ENCODE measurements at regions not wholly inside any gene's neighbourhood (a gene's known extent, or its start where the extent isn't known, plus 50 kb on each side); places are given as distances from the start of the nearest gene placed in this dataset.

- CTCF ChIA-PET: no interaction called here
- intact Hi-C loops (cut with micrococcal nuclease): no loop called here
- Mint-ChIP-seq H3K27me3 (no peaks in the 10 kb centered on the region), H3K9me3 (peaks cover 5% of the 10 kb centered on the region), H3K4me1 (no peaks in the 10 kb centered on the region), H3K4me3 (no peak overlapping the region), H3K27ac (no peak overlapping the region), H3K36me3 (ENCODE audit: low read depth) (no peaks in the 10 kb centered on the region)
- POLR2A ChIA-PET: no interaction called here
- TF ChIP-seq CTCF (IDR thresholded peaks at IDR 0.05): no peak
- ATAC-seq (ENCODE audit: low read depth) (no peak), DNase-seq (no peak)
Observed at GRCh38 chr18:66792466-66792865, 188.6 kb upstream of the CDH19 start.

DNA sequence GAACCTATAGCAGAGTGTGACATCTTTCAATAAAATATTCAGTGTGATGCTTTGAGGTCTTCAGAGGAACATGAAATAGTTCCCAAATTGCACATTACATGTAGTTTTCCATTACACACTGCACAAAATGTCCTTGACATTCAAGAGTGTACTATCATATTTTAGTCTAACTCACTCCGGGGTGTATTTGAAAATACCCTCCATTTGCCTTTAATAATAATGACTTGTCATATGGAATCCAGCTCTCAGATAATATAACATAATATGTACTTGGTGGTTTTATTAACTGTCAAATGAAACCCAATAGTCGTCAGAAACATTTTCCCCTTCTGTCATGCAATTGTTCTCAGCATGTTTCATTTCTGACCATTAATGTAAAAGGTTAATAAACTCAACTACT lies 176.7 kb upstream of the CDH19 start:
- no peak for TF ChIP-seq CTCF (IDR thresholded peaks at IDR 0.05)
- H3K9me3 Mint-ChIP-seq: no peaks in the 10 kb centered on the region
- H3K36me3 Mint-ChIP-seq (ENCODE audit: low read depth): no peaks in the 10 kb centered on the region
- ATAC-seq (ENCODE audit: low read depth) (no peak), DNase-seq (no peak)
- no peak overlapping the region for H3K4me3 Mint-ChIP-seq
- no peak overlapping the region for H3K27ac Mint-ChIP-seq
- intact Hi-C loops (cut with micrococcal nuclease): no loop called here
- H3K27me3 Mint-ChIP-seq: no peaks in the 10 kb centered on the region
- ChIA-PET CTCF (no interaction called here), POLR2A (no interaction called here)
- H3K4me1 Mint-ChIP-seq: no peaks in the 10 kb centered on the region

DNA sequence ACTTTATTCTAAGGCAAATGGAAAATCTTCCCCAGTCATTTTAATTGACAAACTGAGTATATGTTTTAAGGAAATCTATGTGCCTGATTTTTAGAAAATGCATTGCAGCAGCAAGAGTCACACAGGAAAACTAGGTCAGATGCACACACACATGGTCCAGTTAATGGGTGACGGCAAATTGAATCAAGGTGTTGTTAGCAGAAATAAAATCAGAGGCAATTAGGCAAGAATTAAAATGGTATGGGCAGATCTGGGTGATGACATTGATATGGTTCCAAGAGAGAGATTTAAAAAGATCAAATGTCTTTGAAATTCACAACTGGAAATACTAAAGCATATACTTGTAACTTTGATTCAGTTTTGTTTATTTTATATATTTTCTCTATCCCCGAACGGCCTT lies 174.2 kb upstream of the CDH19 start:
- Mint-ChIP-seq H3K27ac (no peak overlapping the region), H3K9me3 (no peaks in the 10 kb centered on the region), H3K27me3 (no peaks in the 10 kb centered on the region), H3K4me3 (no peak overlapping the region), H3K4me1 (no peaks in the 10 kb centered on the region), H3K36me3 (ENCODE audit: low read depth) (no peaks in the 10 kb centered on the region)
- TF ChIP-seq CTCF (IDR thresholded peaks at IDR 0.05): no peak
- no peak for DNase-seq
- ATAC-seq (ENCODE audit: low read depth): no peak
- ChIA-PET CTCF (no interaction called here), POLR2A (no interaction called here)
- intact Hi-C loops (cut with micrococcal nuclease): no loop called here

- H3K27ac Mint-ChIP-seq: no peak overlapping the region
- no peak for TF ChIP-seq CTCF (IDR thresholded peaks at IDR 0.05)
- H3K4me1 Mint-ChIP-seq: no peaks in the 10 kb centered on the region
- DNase-seq (no peak), ATAC-seq (ENCODE audit: low read depth) (no peak)
- no peak overlapping the region for H3K4me3 Mint-ChIP-seq
- ChIA-PET CTCF (no interaction called here), POLR2A (no interaction called here)
- H3K27me3 Mint-ChIP-seq: no peaks in the 10 kb centered on the region
- no peaks in the 10 kb centered on the region for H3K36me3 Mint-ChIP-seq (ENCODE audit: low read depth)
- intact Hi-C loops (cut with micrococcal nuclease): no loop called here
- H3K9me3 Mint-ChIP-seq: no peaks in the 10 kb centered on the region
Observed at GRCh38 chr18:66769375-66769774, 165.5 kb upstream of the CDH19 start.

- Mint-ChIP-seq H3K27me3 (no peaks in the 10 kb centered on the region), H3K9me3 (no peaks in the 10 kb centered on the region), H3K27ac (no peak overlapping the region), H3K4me3 (no peak overlapping the region), H3K4me1 (no peaks in the 10 kb centered on the region), H3K36me3 (ENCODE audit: low read depth) (no peaks in the 10 kb centered on the region)
- POLR2A ChIA-PET: no interaction called here
- ATAC-seq (ENCODE audit: low read depth) (no peak), DNase-seq (no peak)
- intact Hi-C loops (cut with micrococcal nuclease): no loop called here
- no peak for TF ChIP-seq CTCF (IDR thresholded peaks at IDR 0.05)
- CTCF ChIA-PET: no interaction called here
Observed at GRCh38 chr18:66764230-66764629, 160.3 kb upstream of the CDH19 start.

All from activated B cell treated with CpG ODN at 0.5 μM for 24 hours (primary cell).